HG03103 (cell line): ENCODE measurements at regions not wholly inside any gene's neighbourhood (a gene's known extent, or its start where the extent isn't known, plus 50 kb on each side); places are given as distances from the start of the nearest gene placed in this dataset.

Source experiments
- ATAC-seq: cut with Tn5 transposase; IDR thresholded peaks from one replicate; pipeline ENCODE4 v1.9.1; 2021; ENCODE audit warnings: low read depth; ENCODE audit not compliant: unreplicated experiment

DNA sequence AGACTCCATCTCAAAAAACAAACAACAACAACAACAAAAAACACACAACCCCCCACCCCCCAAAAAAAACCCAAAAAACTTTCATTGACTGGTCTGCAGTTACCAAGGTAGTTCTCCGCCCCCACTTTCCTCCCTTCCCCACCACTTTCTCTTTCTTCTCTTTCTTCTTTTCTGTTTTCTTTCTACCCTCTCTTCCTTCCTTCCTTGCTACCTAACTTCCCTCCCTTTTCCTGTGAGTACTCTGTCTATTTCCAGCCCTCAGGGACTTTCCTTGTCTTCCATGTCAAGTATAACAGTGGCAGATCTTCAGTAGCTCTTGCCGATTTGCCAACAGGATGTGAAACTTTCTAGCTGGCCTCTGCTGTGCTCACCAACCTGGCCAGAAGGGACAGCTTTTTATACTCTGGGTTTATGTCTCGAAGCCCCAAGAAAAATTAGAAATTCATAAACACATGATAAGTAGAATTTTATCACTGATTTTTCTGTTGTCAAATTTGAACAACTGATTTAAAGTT is 399.5 kb downstream of the QKI start:
- ATAC-seq = peak; percentile 50

DNA sequence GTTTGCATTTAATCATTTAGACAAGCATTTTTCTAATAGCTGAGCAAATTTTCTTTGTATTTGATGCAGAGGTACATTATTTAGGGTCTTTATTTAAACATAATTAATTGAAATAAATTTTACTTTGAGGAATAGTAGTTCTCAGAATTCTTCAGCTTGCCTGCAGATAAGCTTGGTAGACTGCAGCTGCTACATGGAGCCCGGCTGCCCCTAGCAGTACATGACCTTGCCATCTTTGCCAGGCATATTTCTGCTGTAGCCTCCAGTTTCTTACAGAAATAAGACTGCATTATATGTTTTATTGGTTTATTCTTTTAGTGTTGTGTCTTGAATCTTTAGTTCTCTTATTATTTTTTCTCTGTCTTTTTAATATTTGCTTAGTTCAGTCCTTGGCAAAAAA is 396.8 kb downstream of the QKI start:
- no peak for ATAC-seq

GRCh38 chr6:163809364-163809763 is 394.8 kb downstream of the QKI start:
- ATAC-seq = no peak

DNA sequence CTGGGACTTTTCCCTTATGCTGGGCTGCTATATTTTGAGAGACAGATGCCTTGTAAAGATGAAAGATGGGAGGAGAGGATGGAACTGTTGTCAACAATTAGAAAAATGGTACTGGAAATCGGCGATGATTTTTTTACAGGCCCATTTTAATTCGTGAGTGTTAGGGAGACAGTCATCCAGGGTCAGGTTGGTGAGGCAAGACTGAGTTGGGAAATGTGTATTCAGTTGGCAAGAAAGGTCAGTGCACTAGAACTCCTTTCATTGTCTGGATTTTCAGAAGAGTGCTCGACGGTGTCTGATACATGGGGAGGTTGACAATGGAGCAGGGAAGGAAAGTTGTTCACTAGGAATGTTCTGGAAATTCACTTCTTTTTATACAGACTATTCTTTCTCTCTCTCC is 394.4 kb downstream of the QKI start:
- ATAC-seq = no peak

DNA sequence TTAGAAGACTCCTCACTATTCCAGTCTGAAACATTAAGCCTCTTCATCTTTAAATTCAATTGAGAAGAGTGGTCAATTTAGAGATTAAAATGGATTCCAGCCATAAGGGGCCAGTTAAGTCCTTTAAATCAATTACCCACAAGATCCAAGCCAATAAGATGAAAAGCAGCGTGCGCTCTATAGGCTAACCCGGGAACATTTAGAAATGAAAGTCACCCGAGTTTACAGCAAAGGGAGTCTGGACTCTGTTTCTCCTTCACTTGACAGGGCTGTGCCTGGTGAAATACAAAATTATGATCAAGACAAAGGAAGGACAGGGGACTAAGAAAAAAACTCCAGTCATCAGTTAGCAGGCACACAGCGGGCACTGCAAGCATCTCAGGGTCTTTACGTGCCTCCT is 393.7 kb downstream of the QKI start:
- ATAC-seq = no peak

DNA sequence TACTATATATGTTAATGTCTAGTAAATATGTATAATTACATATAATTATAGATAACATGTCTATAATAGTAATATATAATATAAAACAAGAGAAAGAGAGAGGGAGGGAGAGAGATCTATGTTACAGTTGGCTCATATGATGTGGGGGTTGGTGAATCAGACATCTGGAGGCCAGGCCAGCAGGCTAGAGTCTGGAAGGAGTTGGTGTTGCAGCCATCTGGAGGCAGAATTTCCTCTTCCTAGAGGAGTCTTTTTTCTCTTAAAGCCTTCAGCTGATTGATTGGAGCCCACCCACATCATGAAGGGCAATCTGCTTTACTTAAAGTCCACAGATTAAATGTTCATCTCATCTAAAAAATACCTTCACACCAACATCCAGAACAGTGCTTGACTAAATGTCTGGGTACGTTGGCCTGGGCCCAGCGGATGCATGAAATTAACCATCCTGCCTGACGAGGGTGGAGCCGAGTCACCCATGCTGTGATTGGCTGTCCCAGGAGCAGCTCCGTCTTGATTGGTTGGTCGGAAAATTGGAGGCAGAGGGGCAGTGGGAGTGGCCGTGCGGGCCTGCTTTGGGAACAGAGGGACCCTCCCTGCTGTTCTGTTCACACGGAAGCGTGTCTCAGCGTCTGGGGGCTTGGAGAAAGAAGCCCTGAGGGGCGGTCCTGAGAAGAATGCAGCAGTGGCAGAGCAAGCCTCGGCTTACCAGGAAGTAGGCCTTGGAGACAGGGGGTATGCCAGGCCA is 392.4 kb downstream of the QKI start:
- no peak for ATAC-seq

- ATAC-seq = no peak
These were observed 390.5 kb downstream of the QKI start for GRCh38 chr6:163804991-163805390.

- ATAC-seq = no peak
These were observed 387.7 kb downstream of the QKI start for GRCh38 chr6:163802267-163802666.

DNA sequence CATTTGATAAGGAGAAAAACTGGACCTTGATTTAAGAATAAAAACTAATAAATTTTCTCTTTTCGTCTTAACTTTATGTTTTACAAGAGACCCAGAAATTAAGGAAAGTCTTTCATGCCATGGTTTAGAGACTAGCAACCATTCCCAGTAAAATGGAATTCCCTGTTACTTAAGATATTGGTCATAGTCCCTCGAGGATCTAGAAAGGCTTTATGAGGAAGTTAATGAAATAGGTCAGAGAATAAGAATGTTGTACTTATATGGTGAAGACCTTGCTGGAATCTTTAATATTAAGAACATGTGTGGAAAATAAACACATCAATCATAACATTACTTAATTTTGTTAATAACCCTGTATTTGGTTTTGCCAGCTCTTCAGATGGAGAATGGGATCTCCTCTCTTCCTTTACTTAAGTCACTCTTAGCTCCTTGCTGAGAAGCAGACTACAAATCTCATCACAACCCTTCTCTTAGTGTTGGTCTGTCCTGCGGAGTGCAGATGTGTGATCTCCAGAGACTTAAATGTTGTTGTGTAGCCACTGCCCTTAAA is 382.9 kb downstream of the QKI start:
- ATAC-seq = no peak

GRCh38 chr6:163793011-163793983 is 378.8 kb downstream of the QKI start:
- peak; percentile 88 for ATAC-seq

DNA sequence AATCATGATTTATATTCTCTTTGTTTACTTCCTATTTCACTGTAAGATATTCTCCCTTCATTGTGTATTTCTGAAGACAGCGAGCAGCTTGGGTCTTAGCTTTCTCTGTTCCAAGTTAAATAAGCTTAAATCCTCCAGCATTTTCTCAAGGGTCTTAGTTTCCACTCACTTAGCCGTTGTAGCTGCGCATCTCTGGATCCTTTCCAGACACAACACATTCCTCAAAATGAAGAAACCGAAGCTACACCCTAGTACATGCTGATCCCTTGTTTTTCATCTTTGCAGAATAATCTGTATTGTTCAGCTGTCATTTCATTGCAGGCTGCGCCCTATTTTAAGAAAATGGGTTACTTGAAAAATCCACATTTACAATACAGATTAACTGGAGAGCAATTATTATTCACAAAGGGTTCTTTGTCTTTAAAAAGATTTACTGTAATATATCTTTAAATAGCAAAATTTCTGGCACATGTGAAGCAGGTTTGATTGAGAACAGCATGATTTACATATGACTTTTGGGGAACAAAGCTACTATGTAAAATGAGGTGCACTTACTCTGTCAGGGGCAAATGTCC is 375.8 kb downstream of the QKI start:
- ATAC-seq = no peak

- no peak for ATAC-seq
These were observed 374.8 kb downstream of the QKI start for GRCh38 chr6:163789199-163789810.

DNA sequence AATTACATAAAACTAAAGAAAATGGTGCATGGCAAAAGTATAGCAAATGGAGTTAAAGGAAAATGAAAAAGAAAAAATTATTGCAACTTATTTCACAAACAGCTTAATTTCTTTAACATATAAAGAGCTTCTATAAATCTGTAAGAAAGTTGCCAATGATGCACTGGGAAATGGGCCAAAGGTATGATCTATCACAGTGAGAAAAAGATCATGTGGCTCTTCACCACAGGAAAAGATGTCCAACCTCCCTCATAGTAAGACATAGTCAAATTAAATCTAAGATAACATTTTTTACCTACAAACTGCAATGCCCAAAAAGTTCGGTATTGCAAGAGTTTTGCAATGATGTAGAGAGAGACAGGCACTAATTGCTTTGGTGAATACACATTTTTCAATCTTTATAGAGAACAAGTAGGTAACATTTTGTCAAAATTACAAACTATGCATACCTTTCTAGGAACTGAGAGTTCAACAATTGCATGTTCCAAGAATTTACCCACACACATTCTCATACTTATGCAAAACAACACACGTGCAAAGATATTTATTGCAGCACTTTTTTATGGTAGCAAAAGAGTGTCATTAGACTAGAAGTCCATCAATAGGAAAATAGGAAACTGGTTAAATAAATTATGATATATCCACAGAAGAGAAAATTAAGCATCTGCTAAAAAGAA is 372.6 kb downstream of the QKI start:
- no peak for ATAC-seq

- ATAC-seq = peak; percentile 90
These were observed 368.0 kb downstream of the QKI start for GRCh38 chr6:163782436-163783003.

GRCh38 chr6:163780994-163781393 is 366.5 kb downstream of the QKI start:
- ATAC-seq = no peak

DNA sequence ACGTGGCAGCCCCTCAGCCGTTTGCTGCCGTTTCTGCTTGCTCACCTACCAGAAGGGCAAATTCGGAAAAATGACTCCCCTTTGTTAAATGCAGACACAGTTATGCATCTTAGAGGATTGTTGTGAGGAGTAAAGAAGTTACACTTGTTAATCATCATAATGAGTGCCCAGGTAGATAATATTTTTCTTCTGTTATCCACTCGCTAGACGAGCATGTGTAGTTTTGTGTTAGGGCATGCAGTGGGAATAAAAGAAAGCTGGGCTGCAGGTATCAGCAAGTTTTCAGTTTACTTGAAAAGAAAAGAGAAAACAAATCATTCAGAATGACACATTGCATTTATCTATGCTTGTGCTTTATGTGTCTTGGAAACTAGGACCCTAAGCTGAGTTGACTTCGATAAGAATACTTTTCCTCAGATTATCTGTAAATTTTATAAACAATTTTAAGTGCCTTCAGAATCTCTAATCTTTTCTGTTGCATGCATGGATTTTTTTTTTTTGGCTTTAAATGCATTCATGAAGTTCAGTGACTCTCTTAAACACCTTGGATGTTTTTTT is 365.3 kb downstream of the QKI start:
- ATAC-seq = no peak

- ATAC-seq = no peak
These were observed 363.2 kb downstream of the QKI start for GRCh38 chr6:163777716-163778115.

DNA sequence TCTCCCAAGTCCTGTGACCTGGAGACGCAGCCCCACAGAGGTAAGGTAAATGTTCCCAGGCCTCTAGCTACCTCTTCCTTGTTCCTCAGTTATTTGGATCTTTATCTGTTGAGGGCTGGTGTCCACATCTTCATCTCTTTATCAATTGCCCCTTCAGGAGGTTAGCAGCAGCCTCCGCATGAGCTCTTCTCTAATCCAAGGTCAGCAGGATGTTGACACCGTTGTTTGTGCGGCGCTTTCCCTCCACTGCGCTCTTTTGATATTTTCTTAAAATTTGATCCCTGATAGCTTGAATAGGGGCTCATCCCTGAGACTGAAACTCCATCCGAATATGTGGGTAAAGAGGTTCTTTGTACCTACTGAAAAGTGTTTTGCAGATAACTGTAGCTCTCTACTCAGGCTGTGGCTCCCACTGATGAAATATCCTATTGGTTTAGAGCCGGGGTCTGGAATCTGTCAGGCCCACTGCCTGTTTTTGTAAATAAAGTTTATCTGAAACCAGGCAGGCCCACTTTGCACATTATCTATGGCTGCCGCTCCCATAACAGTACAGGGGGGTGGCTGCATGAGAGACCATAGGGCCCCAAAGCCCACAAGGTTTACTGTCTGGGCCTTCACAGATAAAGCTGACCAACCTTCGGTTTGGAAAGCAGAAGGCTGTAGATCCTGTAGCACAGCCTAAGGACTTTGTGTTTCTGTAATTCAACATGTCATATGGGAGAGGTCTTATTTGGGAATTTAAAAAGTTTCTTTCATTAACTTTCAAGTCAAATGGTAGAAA is 362.6 kb downstream of the QKI start:
- ATAC-seq = no peak
